Osteocyte (in vitro differentiated cells): ENCODE measurements at regions not wholly inside any gene's neighbourhood (a gene's known extent, or its start where the extent isn't known, plus 50 kb on each side); places are given as distances from the start of the nearest gene placed in this dataset.

Source experiments
- DNase-seq: peaks from one replicate; pipeline ENCODE4 v3.0.0; 2021; ENCODE audit warnings: mixed read lengths; ENCODE audit not compliant: unreplicated experiment; ENCODE audit errors: extremely low spot score
- H3K27ac Mint-ChIP-seq: one replicate; pipeline ENCODE4 v1.8.0; 2021; ENCODE audit warnings: mild to moderate bottlenecking, mixed read lengths; ENCODE audit not compliant: unreplicated experiment
- H3K27me3 Mint-ChIP-seq: one replicate; pipeline ENCODE4 v1.8.0; 2021; ENCODE audit warnings: mixed read lengths; ENCODE audit not compliant: unreplicated experiment
- H3K36me3 Mint-ChIP-seq: one replicate; pipeline ENCODE4 v1.8.0; 2021; ENCODE audit warnings: mixed read lengths; ENCODE audit not compliant: unreplicated experiment
- H3K4me1 Mint-ChIP-seq: one replicate; pipeline ENCODE4 v1.8.0; 2021; ENCODE audit warnings: mixed read lengths; ENCODE audit not compliant: unreplicated experiment
- H3K4me3 Mint-ChIP-seq: one replicate; pipeline ENCODE4 v1.8.0; 2021; ENCODE audit warnings: mild to moderate bottlenecking, moderate library complexity, mixed read lengths; ENCODE audit not compliant: unreplicated experiment
- H3K9me3 Mint-ChIP-seq: one replicate; pipeline ENCODE4 v1.8.0; 2021; ENCODE audit warnings: mixed read lengths; ENCODE audit not compliant: unreplicated experiment
- CTCF ChIP-seq: fragments of 200-600 bp; sonication (generic); IDR thresholded peaks from 2 replicates; pipeline ENCODE4 v1.5.0; 2021; ENCODE audit warnings: antibody characterized with exemption, mild to moderate bottlenecking, moderate library complexity

- no peak overlapping the region for H3K27ac Mint-ChIP-seq
- H3K4me3 Mint-ChIP-seq = no peak overlapping the region
- no peak for DNase-seq
- H3K9me3 Mint-ChIP-seq = no peaks in the 10 kb centered on the region
- H3K27me3 Mint-ChIP-seq = no peaks in the 10 kb centered on the region
- no peaks in the 10 kb centered on the region for H3K36me3 Mint-ChIP-seq
- no peak for TF ChIP-seq CTCF
- peaks cover 13% of the 10 kb centered on the region for H3K4me1 Mint-ChIP-seq
These were observed 287.1 kb upstream of the CELF2 start for GRCh38 chr10:10730471-10731043.

- Mint-ChIP-seq H3K27me3 (no peaks in the 10 kb centered on the region), H3K4me1 (peaks cover 8% of the 10 kb centered on the region), H3K36me3 (no peaks in the 10 kb centered on the region), H3K9me3 (peaks cover 2% of the 10 kb centered on the region), H3K4me3 (no peak overlapping the region), H3K27ac (no peak overlapping the region)
- no peak for TF ChIP-seq CTCF
- no peak for DNase-seq
These were observed 286.3 kb upstream of the CELF2 start for GRCh38 chr10:10731366-10731765.

GRCh38 chr10:10734356-10735064 lies 283.2 kb upstream of the CELF2 start:
- Mint-ChIP-seq H3K27ac (no peak overlapping the region), H3K4me1 (no peaks in the 10 kb centered on the region), H3K4me3 (no peak overlapping the region), H3K36me3 (no peaks in the 10 kb centered on the region), H3K27me3 (no peaks in the 10 kb centered on the region), H3K9me3 (peaks cover 4% of the 10 kb centered on the region)
- no peak for DNase-seq
- no peak for TF ChIP-seq CTCF

GRCh38 chr10:10745291-10745690 lies 272.4 kb upstream of the CELF2 start:
- no peak for TF ChIP-seq CTCF
- H3K27me3 Mint-ChIP-seq = no peaks in the 10 kb centered on the region
- H3K4me1 Mint-ChIP-seq = no peaks in the 10 kb centered on the region
- peaks cover 6% of the 10 kb centered on the region for H3K9me3 Mint-ChIP-seq
- peaks cover 2% of the 10 kb centered on the region for H3K36me3 Mint-ChIP-seq
- no peak overlapping the region for H3K27ac Mint-ChIP-seq
- H3K4me3 Mint-ChIP-seq = no peak overlapping the region
- no peak for DNase-seq

- H3K9me3 Mint-ChIP-seq = no peaks in the 10 kb centered on the region
- DNase-seq = no peak
- H3K27ac Mint-ChIP-seq = no peak overlapping the region
- TF ChIP-seq CTCF = no peak
- no peaks in the 10 kb centered on the region for H3K36me3 Mint-ChIP-seq
- no peaks in the 10 kb centered on the region for H3K4me1 Mint-ChIP-seq
- H3K4me3 Mint-ChIP-seq = no peak overlapping the region
- H3K27me3 Mint-ChIP-seq = no peaks in the 10 kb centered on the region
These were observed 262.2 kb upstream of the CELF2 start for GRCh38 chr10:10755490-10755889.
